GM23248 (cell line): ENCODE measurements at regions not wholly inside any gene's neighbourhood (a gene's known extent, or its start where the extent isn't known, plus 50 kb on each side); places are given as distances from the start of the nearest gene placed in this dataset.

ENCODE experiments used
- EZH2 ChIP-seq: fragments of 200-600 bp; sonication (generic); IDR thresholded peaks from 2 replicates; pipeline ENCODE4 v1.6.1; 2018; ENCODE audit warnings: antibody characterized with exemption, mild to moderate bottlenecking; ENCODE audit not compliant: insufficient read depth, poor library complexity, severe bottlenecking
- EZH2phosphoT487 ChIP-seq: fragments of 200-600 bp; sonication (generic); IDR thresholded peaks from 2 replicates; pipeline ENCODE4 v1.6.1; 2018; ENCODE audit warnings: antibody characterized with exemption, moderate library complexity, mild to moderate bottlenecking, low read depth; ENCODE audit not compliant: insufficient read depth

DNA sequence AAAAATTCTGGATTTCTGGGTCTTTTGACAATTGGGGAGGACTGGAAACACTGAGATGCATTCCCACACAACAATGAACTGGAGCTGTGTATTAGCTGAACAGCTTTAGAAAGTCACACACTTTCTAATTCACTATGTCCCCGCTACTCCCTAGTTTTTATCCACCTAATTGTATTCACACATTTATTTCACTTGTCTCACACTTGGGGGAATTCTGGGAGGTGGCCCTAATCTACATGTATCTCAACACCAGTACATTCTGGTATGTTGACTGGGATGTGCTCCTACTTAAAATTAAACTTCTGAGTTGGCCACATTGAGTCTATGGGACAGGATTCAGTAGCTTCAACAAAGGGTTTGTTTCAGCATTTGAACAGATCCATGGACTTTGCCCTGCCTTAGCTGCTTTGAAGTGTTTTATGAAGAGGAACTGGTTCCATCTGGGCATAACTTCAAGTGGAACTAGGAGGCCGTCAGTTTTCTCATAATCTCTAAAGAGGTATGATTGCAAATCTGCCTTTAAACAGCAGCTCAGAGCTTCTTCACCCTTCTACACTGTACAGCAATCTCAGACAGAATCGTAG, 106.5 kb upstream of the CMC1 start:
- no peak for TF ChIP-seq EZH2
- no peak for TF ChIP-seq EZH2phosphoT487
